Prostate gland (tissue), 2 donors: ENCODE measurements at regions not wholly inside any gene's neighbourhood (a gene's known extent, or its start where the extent isn't known, plus 50 kb on each side); places are given as distances from the start of the nearest gene placed in this dataset.

ENCODE experiments used
- DNase-seq: peaks from one replicate; pipeline ENCODE4 v3.0.0-alpha.2; 2019; ENCODE audit warnings: low spot score
- H3K27ac ChIP-seq, 2 donors: fragments of 200-600 bp; sonication (generic); 2 replicates each; pipeline ENCODE4 v1.5.1; 2017 to 2019
- H3K27me3 ChIP-seq: fragments of 200-600 bp; sonication (generic); replicated peaks from 2 replicates; pipeline ENCODE4 v1.5.1; 2019; ENCODE audit not compliant: insufficient read depth
- H3K36me3 ChIP-seq, 2 donors: fragments of 200-600 bp; sonication (generic); 1 replicate in 1 of 2; 2 replicates in 1 of 2; pipeline versions ENCODE4 v1.5.1 to v1.8.1; 2017 to 2019
- H3K4me1 ChIP-seq: fragments of 200-600 bp; sonication (generic); replicated peaks from 2 replicates; pipeline ENCODE4 v1.5.1; 2019
- H3K4me3 ChIP-seq, 2 donors: fragments of 200-600 bp; sonication (generic); 2 replicates each; pipeline ENCODE4 v1.5.1; 2017 to 2019
- H3K9me3 ChIP-seq: fragments of 200-600 bp; sonication (generic); 2 replicates; pipeline ENCODE4 v1.5.1; 2017
- POLR2A ChIP-seq: fragments of 450-650 bp; IDR thresholded peaks from one replicate; pipeline ENCODE4 v1.6.1; 2016; ENCODE audit warnings: antibody characterized with exemption, mild to moderate bottlenecking
- POLR2AphosphoS5 ChIP-seq: sonication (generic); formaldehyde crosslinking; IDR thresholded peaks from one replicate; pipeline ENCODE4 v1.6.1; 2017; ENCODE audit warnings: antibody characterized with exemption
- WGBS: methylation state at CpG from one replicate; pipeline ENCODE4 v1.1.5; 2018; 5-methylcytosine and 5-hydroxymethylcytosine counted together
- intact Hi-C: fragments of 100-400 bp; cut with DNase I; formaldehyde crosslinking; loops from one replicate; pipeline ENCODE4 v1.14.2; 2022
- TF ChIP-seq, protein P1 (sequence below), 4 experiments: fragments of 200-600 bp in 2 of 4; fragments of 450-650 bp in 2 of 4; sonication (generic) in 2 of 4; IDR thresholded peaks; 1 replicate in 3 of 4; 2 replicates in 1 of 4; pipeline ENCODE4 v1.5.1; 2016 to 2019; ENCODE audit warnings: antibody characterized with exemption in 4 of 4, mild to moderate bottlenecking in 2 of 4, moderate library complexity in 2 of 4

DNA sequence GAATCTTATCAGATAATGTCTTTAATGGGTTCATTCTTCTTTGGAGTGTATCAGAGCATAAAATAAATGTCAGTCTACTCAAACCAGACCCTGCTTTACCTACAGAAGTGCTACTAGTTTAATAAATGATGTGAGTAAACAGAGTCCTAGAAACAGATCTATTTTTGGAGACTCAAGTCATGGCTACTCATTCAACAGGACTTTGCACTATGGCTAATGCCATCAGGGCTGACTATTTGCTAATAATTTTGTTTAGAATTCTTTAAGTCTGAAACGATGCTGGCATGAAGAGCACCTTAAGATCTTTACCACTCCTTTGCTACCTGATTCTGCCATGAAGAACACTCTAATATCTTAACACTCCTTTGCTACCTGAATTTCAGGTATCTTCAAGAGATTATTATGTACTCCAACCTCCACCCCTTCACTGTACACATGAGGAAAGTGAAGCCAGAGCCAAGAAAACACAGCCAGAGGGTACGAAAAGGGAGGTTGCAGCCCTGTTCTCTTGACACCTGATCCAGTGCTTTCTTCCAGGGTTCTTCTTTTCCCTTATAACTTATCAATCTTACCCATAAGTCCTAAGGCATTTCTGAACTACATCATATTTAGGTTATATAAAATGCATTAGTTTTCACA lies 62.4 kb downstream of the ZNF608 start:
- no peaks in the 10 kb centered on the region for H3K27me3 ChIP-seq
- TF ChIP-seq, protein P1, sequence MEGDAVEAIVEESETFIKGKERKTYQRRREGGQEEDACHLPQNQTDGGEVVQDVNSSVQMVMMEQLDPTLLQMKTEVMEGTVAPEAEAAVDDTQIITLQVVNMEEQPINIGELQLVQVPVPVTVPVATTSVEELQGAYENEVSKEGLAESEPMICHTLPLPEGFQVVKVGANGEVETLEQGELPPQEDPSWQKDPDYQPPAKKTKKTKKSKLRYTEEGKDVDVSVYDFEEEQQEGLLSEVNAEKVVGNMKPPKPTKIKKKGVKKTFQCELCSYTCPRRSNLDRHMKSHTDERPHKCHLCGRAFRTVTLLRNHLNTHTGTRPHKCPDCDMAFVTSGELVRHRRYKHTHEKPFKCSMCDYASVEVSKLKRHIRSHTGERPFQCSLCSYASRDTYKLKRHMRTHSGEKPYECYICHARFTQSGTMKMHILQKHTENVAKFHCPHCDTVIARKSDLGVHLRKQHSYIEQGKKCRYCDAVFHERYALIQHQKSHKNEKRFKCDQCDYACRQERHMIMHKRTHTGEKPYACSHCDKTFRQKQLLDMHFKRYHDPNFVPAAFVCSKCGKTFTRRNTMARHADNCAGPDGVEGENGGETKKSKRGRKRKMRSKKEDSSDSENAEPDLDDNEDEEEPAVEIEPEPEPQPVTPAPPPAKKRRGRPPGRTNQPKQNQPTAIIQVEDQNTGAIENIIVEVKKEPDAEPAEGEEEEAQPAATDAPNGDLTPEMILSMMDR (IDR thresholded peaks at IDR 0.05) = no peak
- TF ChIP-seq POLR2AphosphoS5 (no peak), POLR2A (no peak)
- peaks cover 3% of the 10 kb centered on the region for H3K4me1 ChIP-seq
- H3K4me3 ChIP-seq = no peak overlapping the region
- intact Hi-C loops = no loop called here
- no peaks in the 10 kb centered on the region for H3K36me3 ChIP-seq
- DNase-seq = no peak
- no peak overlapping the region for H3K27ac ChIP-seq
- H3K9me3 ChIP-seq = no peaks in the 10 kb centered on the region
- 57% methylated on average over 2 of the region's 2 CpGs for WGBS

DNA sequence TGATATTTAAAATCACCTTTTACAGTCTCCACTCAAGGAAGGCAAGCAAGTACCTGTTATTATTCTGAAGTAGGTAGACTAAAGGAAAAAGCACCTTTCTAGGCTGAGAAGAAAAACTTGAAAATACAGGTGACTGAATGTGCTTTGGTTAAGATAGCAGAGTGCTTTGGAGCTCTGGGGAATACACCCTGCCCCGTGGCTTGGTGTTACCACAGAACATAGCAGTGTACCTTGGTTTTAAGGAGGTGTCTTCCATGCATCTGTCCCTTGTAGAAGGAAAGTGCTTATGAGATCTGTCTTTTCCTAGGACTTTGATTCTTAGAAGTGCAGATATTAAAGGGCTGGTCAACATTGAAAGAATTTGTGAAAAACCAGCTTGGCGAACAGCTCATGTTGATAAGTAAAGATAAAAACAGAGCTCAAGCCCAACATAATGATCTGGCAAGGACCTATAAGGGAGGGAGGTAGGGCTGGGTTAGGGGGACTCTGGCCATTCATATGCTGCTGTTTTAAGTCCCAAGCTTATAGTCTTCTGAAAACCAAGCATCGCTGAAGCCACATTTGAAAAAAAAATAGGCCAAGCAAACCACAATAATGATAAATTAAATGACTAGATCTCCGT lies 66.8 kb downstream of the ZNF608 start:
- WGBS = 88% methylated on average over 4 of the region's 4 CpGs
- Histone ChIP-seq H3K27me3 (no peaks in the 10 kb centered on the region), H3K27ac (peak overlapping the region; percentile 55 to 62), H3K4me1 (peaks cover 26% of the 10 kb centered on the region), H3K36me3 (no peaks in the 10 kb centered on the region), H3K9me3 (no peaks in the 10 kb centered on the region), H3K4me3 (no peak overlapping the region)
- no peak for DNase-seq
- intact Hi-C loops = no loop called here
- no peak for TF ChIP-seq POLR2AphosphoS5
- TF ChIP-seq, protein P1 (IDR thresholded peaks at IDR 0.05) = no peak
- no peak for TF ChIP-seq POLR2A

DNA sequence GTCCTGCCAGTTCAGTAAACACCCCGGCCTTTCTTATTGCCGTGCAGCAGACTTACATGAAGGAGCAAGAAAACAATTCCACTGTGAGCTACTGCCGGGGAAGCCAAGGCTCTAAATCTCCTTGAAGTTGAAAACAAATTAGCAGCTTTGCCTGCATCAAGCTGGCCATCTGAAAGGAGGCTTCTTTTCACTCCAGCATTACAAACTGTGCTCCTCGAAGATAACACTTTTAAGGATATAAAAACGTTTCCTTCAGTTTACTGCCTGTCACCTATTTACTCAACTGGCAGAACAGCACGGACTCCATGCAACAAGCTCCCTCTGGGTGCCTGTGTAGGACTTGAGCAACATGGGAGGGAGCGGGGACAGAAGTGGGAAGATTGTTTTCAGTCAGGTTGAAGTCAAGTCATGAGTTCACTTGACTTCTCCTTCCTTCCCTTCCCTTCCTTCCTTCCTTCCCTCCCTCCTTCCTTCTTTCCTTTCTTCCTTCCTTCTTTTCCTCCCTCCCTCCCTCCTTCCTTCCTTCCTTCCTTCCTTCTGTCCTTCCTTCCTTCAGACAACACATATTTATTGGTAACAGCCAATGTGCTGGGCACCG lies 67.4 kb downstream of the ZNF608 start:
- H3K4me1 ChIP-seq = peaks cover 26% of the 10 kb centered on the region
- DNase-seq = peak; percentile 46
- peak overlapping the region in 1 of 2 donors; percentile 5 for H3K4me3 ChIP-seq
- H3K9me3 ChIP-seq = no peaks in the 10 kb centered on the region
- no peaks in the 10 kb centered on the region for H3K27me3 ChIP-seq
- no peaks in the 10 kb centered on the region for H3K36me3 ChIP-seq
- 27% methylated on average over 8 of the region's 8 CpGs for WGBS
- TF ChIP-seq POLR2A (no peak), POLR2AphosphoS5 (peak; percentile 43)
- TF ChIP-seq, protein P1 (IDR thresholded peaks at IDR 0.05) = no peak
- intact Hi-C loops = no loop called here
- peak overlapping the region; percentile 55 to 62 for H3K27ac ChIP-seq

DNA sequence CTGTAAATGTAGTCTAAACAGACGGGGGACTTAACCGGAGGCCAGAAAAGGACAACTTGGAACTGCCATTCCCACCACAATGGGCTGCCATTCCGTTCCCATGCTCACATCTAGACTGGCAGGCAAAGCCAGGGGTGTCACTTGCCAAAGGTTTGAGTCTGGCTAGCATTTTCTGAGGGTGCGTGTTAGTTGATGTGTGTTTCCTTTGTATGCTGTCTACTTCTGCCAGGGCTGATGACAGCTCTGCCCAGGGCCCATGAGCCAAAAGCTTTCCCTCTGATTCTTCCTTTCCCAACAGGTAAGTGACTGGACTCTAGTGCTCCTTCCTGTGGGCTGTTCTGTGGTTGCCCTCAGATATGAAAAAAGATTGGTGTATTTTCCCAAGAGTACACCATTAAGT lies 68.0 kb downstream of the ZNF608 start:
- Histone ChIP-seq H3K9me3 (no peaks in the 10 kb centered on the region), H3K27ac (peak overlapping the region; percentile 55 to 62), H3K36me3 (no peaks in the 10 kb centered on the region), H3K27me3 (no peaks in the 10 kb centered on the region), H3K4me3 (no peak overlapping the region), H3K4me1 (peaks cover 26% of the 10 kb centered on the region)
- DNase-seq = no peak
- WGBS = 39% methylated on average over 4 of the region's 4 CpGs
- TF ChIP-seq, protein P1 (IDR thresholded peaks at IDR 0.05) = no peak
- TF ChIP-seq POLR2A = no peak
- no peak for TF ChIP-seq POLR2AphosphoS5
- intact Hi-C loops = no loop called here
